Dedifferentiated amniotic fluid mesenchymal stem cell (primary cell): ENCODE measurements at regions not wholly inside any gene's neighbourhood (a gene's known extent, or its start where the extent isn't known, plus 50 kb on each side); places are given as distances from the start of the nearest gene placed in this dataset.

Experiments used
- DNase-seq: peaks from one replicate; pipeline ENCODE4 v3.0.0-alpha.2; 2016; ENCODE audit errors: extremely low spot score

DNA sequence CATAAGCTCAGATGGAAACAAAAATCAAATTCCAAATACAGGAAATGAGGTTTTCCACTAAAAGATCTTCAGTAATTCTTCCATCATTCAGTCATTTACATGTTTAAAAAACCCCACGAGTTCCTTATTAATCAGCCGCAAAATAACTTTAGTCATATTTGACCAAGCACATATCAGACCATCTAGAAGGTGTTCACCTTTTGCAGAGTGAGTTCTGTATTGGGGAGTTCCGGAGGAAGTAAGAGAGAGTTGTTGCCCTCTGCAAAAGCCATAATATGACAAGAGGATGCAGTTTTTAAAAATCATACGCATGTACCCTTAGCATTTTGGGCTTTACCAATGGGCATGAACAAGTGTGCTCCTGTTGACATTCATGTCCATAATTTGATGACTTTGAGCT, 61.6 kb downstream of the CCR1 start:
- DNase-seq: no peak

DNA sequence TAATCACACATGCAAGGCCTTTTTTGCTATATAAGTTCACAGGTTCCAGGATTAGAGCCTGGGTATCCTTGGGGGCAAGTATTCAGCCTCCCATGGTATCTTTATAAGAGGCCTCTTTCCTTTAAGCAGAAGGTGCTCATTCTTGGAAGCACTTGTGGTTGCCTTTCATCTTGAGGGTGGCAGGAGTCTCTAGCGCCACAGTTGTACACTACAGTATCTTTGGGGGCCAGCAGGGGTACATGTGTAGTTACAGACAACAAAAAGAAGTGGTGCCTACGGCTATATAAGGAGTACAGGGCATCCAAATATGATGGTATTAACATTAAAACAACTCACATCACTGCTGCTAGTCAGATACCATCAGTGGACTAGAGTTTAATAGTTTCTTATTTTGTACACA, 62.1 kb downstream of the CCR1 start:
- no peak for DNase-seq

DNA sequence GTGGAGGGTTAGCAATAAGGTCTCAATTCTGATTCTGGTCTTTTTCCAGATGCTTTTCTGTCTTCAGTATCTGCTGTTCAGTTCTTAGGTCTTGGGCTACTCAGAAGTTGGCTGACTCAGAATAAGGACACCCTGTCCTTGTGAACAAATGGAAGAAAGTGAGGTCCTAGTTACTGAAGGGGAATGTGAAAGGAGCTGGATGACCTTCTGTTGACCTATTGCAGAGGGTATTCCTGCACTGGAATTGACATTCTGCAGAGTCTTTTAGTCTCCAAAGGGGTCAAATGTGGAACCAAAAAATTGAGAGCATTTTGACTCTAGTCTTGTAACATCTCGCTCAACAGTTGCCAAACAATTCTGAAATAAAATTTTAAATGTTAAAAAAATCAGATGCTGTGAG, 63.0 kb downstream of the CCR1 start:
- no peak for DNase-seq

DNA sequence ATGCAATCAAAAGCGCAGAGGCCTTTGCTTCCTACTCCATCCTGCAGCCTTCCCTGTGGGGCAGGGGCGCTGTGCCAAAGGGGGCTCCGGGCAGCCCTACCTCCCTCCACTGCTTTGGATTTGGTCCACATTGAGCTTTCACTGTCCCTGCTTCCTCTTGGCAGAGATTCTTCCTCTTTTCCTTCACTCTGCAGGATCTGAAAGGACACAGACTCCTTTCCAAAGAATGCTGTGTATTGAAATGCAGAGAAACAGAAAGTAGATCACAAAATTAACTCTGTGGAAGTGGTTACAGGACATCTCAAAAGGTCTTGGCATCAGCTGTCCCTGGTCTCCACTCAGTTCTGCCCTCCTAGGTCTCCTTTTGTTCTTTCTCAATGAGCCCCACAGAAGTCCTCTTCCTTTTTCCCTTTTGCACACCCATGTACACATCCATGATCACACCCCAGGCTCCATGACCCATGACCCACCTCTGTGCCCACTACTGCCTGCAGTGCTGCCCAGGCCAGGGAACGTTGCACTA, 64.1 kb downstream of the CCR1 start:
- no peak for DNase-seq

DNA sequence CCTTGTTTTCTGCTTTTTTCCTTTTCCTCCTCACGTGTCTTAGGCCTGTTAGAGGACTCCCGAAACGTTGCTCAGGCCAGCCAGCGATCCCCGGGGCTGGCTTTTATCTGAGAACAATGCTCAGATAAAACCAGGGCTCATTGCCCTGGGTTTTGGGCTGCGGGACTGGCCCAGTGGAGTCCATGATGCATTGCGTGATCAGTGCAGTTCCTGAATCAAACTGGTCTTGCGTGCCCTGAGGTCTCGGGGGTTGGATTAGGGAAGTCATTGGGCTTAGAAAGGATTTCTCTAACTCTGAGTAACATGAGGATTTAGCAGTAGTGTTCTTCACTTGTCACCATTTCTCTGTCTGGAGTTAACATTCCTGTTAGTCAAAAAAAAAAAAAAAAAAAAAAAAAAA, 66.3 kb downstream of the CCR1 start:
- no peak for DNase-seq

DNA sequence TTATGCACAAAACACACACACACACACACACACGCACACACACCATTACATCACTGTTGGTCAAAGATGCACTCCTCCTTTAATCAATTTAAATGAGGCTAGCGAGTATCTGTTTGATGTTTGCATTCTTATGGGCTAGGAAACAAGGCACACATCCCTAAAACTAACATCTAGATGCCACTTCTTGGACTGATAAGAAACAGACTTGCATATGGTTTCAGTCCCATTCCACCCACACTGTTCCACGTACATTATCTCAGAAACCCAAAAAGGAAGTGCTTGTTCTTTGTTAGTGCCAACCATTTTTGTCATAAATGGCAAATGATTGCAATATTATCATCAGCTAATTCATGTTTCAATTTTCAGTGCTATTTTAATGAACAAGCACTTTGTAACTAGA, 69.5 kb downstream of the CCR1 start:
- DNase-seq: no peak

DNA sequence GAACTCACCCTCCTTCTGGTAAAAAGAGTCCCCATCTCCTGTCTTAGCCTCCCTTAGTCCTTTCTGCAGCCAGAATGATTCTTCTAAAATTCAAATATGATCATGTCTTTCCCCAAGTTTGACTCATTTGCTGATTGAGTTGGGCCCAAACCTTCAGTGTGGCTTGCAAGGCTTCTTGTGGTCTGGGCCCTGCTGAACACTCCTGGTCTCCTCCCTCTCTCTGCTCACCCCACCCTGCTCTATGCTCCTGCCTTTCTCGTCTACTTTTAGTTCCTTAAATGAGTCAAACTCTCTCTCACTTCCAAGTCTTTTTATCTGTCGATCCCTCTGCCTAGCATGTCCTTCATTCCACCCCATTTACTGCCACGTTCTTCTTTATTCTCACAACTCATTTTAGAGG, 72.6 kb downstream of the CCR1 start:
- no peak for DNase-seq

DNA sequence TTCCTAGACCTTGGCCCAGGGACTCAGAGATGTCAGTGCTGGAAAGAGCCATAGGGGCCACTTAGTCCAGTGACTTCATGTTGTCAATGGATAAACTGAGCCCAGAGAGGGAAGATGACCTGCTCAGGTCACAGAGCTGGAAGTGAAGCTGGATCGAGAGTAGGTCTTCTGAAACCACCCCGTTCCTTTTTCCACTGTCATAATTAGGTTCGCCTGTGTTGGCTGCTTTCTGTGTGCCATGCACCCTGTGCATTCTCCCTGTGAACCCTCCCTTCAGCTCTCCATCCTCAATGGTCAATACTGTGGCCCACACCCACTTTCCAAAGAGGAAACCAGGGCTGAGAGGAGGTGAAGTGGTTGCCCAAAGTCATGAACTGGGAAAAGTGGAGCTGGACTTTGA, 74.8 kb downstream of the CCR1 start:
- DNase-seq: no peak

DNA sequence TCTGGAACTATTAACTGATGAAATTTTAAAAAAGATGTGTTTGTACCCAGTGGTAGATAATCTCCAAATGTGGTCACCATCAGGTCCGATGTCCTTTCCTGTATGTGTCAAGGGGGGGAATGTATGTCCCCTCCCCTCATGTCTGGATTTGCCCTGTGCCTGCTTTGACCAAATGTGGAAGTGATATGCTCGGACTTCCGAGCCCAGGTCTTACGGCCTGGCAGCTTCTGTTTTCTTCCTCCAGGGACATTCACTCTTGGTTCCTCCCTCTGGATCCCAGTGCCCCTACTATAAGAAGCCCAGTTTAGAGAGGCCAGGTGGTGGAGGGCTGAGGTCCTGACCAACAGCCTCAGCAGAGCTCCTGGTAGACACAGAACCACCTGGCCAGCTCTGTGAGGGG, 75.5 kb downstream of the CCR1 start:
- DNase-seq: no peak

DNA sequence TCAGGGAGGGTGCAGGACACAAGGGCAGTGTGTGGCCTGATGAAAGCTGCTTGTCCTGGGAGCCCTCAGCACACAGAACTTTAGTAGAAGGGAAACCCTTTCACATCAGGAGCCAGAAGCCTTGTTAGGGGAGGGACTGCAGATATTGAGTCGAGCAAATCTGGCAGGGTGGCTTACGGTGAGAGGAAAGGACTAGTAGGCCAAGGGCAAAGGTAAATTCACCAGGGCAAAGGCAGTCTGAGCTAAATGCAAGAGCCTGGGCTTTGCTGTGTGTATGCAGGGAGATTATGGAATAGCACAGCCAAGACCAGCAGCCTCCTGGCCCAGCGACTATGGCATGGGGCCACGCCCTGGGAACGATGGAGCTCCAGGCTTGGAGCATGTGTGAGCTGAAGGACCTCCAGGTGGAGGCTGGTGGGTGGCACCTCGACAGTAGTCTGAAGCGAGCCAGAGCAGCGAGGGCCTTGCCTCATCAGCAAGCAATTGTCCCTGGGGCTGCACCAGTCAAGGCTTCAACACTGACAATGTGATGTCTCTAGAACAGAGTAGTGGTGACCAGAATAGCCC, 76.1 kb downstream of the CCR1 start:
- DNase-seq: no peak

DNA sequence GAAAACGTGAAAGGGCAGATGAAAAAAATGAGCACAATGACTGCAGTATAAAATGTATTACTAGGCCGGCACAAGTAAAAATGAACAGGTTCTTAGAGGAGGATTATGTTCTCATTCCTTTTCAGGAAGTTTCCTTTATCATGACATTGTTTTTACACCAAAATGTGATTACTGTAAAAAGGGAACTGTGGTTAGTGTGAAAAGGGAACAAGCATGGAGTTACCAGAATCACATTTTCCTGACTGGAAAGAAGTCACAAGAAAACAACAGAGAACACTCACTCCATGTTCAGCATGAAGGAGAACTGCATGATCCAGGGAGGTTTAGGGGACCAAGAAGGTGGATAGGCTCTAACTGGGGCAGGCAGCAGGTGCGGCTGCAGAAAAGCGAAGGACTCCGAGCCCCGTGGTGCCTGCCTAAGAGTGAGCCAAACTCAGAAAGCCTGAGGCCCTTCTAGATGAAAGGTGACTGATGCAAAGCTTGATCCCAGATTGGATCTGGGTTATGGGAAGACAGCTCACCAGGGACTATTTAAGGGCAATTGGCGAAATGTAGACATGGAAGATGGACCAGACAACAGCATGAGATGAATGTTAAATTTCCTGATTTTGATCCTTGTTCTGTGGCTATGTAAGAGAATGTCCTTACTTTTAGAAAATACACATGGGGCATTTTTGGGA, 77.3 kb downstream of the CCR1 start:
- no peak for DNase-seq

DNA sequence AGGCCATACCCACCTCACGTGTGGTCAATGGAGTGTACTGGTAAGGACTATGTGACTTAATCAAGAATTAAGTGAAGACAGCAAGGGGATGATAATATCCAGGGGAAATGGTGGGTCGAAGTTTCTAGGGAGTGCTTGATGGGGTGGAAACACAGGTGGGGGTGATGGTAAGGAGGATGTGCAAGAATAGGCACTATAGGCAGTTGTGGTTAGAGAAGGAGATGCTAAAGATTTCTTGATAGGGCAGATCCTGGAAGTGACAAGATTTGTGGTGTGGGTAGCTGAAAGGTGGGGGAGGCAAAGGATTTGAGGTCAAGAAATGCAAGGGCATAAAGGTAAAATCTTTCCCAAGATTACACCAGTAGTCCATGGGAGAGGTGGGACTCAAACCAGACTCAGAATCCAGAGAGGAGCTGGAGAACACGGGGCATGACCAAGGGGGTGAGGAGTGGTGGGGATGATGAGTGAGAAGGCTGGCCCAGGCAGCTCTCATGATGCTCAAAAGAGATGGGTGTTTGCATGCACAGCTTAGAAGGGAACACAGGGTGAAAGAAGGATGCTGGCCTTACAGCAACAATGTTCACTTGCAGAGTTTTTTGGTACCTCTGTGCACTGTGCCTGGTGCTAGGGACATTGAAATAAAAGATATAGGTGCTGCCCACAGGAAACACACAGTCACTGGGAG, 78.4 kb downstream of the CCR1 start:
- no peak for DNase-seq

DNA sequence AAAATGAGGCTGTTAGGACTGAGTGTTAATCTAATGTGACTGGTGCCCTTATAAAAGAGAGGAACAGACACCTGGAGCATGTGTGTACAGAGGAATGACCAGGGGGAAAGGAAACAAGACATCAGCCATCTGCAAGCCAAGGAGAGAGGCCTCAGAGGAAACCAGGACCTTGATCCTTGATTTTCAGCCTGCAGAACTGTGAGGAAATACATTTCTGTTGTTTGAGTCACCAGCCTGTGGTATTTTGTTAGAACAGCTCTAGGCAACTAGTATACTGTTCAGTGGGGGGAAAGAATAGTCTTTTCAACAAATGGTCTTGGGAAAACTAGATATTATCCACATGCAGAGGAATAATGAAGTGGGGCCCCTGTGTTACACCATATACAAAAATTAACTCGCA, 80.6 kb downstream of the CCR1 start:
- DNase-seq: peak; percentile 70

DNA sequence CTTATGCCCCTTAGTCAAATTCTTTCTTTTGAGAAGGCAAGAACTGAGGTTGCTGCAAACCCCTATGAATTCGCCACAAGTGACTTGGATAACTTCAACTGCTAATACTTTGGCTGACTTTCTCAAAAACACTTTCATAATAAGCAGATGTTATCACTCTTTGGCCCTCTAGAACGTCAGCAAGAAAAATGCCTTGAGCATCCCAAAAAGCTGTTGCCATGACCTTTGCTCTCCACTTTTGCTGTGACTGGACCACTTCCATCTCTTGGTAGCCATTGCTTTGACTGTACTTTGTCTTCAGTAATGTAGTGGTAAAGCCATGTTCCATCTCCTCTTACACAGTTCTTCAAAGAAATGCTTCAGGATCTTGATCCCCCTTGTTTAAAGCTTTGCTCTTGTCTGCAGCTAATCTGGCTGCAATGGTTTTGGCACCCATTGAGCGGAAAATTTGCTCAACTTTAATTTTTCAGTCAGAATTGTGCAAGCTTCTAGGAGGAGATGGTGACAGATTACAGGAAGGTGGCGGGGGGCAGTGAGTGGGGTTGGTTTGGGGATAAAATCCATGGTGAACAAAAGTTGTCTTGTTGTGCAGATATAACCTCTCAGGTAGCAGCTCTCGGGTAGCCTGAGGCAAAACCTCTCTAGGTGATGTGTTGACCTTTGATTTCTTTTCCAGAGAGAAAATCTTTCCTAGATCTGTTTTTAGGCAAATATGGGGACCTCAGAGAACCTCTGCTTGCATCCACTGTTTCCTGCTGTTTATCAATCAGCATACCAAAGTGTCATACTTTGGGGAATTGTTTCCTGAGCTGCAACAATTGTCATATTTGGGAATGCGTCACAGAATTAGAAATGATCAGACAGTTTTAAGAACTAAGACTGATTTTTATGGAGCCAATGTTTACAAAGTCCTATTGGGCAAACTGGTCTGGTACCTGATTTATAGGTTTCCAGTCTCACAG, 83.6 kb downstream of the CCR1 start:
- DNase-seq: no peak

DNA sequence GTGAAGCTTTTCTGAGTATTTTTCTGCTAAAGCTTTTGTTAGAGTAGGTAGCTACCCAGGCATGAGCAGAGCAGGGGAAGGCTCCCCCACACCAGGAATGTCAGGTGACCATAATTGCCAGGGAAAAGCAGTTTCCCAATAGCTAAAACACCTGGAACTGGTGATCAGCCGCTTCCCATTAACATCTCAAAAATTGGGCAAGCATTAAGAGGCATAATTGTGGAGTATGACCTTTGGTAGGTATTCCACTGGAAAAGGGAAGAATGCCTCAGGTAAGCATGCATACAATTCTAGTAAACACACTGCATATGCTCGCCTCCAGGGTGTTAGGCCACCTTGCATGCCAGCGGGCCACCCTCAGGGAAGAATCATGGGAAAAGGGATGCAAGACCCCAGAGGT, 84.5 kb downstream of the CCR1 start:
- DNase-seq: no peak

DNA sequence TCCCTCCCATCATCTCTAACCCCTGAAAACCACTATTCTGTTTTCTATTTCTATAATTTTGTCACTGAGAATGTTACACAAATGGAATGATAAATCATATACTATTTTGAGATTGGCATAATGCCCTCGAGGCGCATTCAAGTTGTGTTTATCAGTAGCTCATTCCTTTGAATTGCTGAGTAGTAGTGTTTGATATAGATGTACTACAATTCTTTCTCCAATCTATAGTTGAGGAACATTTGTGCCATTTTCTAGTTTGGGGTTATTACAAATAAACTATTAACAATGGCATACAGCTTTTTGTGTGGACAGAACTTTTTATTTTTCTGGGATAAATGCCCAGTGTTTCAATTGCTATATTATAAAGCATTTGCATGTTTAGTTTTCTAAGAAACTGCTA, 86.0 kb downstream of the CCR1 start:
- no peak for DNase-seq

DNA sequence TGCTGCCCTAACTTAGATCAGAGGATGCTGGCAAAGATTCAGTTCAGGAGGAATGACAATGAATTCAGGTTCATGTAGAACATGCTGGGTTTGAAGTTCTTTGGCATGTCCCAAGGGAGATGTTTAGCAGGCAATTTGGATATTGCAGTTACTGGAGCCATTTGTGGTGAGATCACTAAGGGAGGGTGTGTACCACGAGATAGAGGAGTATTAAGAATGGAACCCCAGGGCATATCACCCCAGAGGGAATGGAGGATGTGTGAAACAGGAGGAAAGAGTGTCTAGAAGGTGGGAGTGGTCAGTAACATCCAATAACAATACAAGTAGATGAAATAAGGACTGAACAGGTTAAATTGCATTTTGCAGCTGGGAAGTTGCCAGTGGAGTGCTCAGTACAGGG, 87.1 kb downstream of the CCR1 start:
- no peak for DNase-seq

DNA sequence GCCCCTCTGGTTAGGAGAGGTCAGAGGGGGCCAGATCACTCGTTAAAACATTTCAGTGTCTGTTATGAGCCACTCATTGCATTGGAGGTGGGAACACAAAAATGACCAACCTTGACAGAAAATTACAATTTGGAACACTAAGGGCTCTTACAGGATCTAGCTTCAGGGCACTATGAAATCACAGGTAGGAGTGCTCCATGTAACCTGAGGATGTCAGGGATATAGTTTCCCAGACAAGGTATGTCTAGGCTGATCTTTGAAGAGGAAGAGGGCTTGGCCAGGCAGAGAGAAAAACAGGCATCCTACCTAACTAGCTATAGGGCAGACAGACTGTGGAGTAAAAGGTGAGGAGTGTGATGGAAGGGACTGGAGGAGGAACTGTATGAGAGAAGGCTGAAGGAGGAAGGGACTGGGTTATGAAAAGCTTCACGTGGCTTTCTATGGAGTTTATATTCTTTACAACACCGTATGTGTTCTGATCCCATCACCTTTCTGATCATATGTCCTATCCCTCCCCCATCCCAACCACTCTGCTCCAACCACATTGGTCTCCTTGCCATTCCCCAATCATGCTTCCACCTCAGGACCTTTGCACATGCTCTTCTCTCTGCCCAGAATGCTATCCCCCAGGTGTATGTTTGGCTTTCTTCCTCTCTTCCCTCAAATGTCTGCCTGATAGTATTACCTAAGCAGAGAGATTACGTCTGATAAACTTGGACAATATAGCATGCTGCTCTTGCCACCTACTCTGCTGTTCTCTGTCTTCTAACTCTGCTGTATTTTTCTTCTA, 88.2 kb downstream of the CCR1 start:
- no peak for DNase-seq

DNA sequence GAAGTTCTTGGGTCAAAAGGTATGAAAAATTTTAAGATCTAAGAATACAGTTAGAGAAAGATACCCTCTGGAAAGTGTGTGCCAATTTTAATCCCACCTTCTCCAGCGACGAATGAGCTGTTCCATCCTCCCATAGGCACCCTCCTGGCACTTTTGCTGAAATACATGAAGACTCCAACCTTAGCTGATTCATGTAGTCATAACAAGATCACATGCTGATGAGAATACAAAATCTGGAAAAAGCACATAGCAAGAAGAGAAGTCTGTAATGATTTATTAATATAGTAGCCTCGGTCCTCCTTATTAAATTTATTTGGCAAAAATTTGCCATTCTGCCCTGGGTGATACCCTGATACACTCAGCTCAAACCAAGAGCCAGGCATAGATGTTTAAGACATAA, 88.9 kb downstream of the CCR1 start:
- DNase-seq: no peak

DNA sequence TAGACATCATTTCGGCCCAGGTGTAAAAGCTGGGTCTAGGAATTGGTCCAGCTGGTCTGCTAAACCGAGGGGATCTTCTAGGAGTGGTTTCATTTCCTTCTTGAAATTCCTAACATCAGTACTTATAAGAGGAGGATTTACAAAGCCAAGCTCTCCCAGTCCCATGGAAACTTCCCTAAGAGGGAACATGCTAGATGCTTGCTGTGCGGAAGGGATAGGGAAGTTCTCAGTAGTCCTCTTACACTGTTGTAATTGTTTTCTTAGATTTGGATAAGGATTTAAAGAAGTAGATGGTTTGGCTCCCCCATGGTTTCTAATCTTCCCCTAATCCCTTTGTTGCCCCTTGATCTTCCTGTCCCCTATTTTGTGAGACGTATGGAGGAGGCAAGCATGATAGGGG, 89.7 kb upstream of the XCR1 start:
- DNase-seq: no peak

DNA sequence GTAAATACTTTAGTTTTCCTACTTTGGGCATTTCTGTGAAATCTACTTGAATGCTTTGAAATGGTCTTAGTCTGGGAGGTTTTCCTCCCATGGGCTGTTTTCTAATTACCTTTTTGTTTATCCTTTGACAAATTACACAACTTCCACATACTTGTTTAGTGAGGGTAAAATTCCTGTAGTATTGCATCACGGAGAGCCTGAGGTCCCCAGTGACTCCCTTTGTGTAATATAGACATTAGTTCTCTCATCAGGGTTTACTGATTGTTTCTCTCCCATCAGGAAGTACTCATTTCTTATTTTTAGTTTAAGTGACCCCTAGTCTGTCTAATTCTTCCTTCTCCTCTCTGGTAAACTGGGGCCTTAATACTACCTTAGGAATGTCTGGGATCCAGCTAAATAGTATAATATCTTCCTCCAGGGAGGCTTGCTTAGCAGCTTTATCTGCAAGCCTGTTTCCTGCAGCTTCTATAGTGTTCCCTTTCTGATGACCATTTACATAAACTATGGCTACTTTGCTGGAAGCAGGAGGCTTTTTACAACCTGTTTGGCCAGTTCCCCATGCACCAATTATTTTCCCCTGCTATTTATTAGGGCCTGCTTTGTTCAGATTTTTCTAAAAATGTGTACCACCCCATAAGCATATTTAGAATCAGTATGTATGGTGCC, 87.2 kb upstream of the XCR1 start:
- peak; percentile 60 for DNase-seq
